ENCODE measurements at regions not wholly inside any gene's neighbourhood (a gene's known extent, or its start where the extent isn't known, plus 50 kb on each side); places are given as distances from the start of the nearest gene placed in this dataset.

DNA sequence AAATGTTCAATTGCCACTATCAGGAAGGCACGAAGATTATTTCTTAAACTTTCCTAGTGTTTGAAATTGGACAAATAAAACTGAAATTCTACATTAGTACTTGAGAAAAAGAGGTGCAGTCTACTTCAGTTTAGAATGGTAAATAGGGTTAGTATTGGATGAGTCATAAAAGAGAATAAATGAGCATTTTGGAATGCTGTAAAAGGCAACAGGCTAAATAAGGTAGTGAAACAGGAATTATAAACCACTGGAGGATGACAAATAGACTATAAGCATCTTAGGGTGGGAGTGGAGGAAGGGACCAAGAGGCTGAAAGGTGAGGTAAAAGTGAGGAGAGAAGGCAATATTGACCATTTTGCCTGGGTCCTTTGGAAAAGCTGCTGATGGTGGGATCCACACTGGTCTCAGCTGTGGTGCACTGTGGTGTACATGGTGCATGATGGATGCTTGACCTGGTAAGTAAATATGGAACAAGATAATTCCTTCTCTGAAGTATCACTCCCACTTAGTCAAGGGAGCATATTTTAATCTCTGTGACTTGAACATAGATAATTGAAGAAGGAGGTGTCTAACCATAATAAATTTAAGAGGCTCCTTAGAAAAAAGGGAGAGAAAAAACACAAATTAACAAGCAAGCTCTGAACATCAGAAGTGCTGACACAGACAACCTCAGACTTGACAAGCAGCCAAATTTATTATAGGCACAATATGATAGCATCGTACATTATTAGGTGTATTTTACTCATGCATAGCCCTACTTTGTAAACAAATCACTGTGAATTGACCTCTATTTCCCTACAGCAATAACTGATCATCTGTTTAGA is 76.4 kb upstream of the SCIN start:
- TF ChIP-seq, protein P1, sequence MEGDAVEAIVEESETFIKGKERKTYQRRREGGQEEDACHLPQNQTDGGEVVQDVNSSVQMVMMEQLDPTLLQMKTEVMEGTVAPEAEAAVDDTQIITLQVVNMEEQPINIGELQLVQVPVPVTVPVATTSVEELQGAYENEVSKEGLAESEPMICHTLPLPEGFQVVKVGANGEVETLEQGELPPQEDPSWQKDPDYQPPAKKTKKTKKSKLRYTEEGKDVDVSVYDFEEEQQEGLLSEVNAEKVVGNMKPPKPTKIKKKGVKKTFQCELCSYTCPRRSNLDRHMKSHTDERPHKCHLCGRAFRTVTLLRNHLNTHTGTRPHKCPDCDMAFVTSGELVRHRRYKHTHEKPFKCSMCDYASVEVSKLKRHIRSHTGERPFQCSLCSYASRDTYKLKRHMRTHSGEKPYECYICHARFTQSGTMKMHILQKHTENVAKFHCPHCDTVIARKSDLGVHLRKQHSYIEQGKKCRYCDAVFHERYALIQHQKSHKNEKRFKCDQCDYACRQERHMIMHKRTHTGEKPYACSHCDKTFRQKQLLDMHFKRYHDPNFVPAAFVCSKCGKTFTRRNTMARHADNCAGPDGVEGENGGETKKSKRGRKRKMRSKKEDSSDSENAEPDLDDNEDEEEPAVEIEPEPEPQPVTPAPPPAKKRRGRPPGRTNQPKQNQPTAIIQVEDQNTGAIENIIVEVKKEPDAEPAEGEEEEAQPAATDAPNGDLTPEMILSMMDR (IDR thresholded peaks at IDR 0.05) = no peak
- no peak for TF ChIP-seq EP300 (IDR thresholded peaks at IDR 0.05)

Data from suprapubic skin (tissue), 3 donors.